K562 (cell line): ENCODE measurements at regions not wholly inside any gene's neighbourhood (a gene's known extent, or its start where the extent isn't known, plus 50 kb on each side); places are given as distances from the start of the nearest gene placed in this dataset.

Experiments
- ATAC-seq: fragments of 200-7000 bp; cut with Tn5 transposase; 3 replicates; pipeline ENCODE4 v1.9.1; 2020; ENCODE audit warnings: moderate library complexity
- BruUV-seq: library from RNA; stranded (reverse); fragments of 400-500 nt; replicated peaks from 2 replicates; lab custom pipeline; 2021; lab: Mats Ljungman, UMichigan
- CTCF ChIA-PET: fragments of 300-600 bp; formaldehyde crosslinking; extraction: SDS; loops from one replicate; lab custom pipeline; 2021; ENCODE audit warnings: low intra/inter-chr PET ratio; lab: Yijun Ruan, JAX
- POLR2A ChIA-PET: fragments of 300-600, 350-650 bp; sonication (Branson Sonifier 250); formaldehyde crosslinking; extraction: SDS; loops from one replicate; lab custom pipeline; 2021; ENCODE audit warnings: antibody characterized with exemption, inconsistent platforms; lab: Yijun Ruan, JAX
- DNase-seq, 4 experiments: peaks; one replicate each; pipeline versions ENCODE4 v3.0.0 to v3.0.0-alpha.2; 2011 to 2018; ENCODE audit warnings: low spot score in 3 of 4, mixed read lengths in 3 of 4; ENCODE audit errors: extremely low read depth in 1 of 4
- FAIRE-seq: peaks from 2 replicates; lab custom pipeline; 2011; peaks lifted over from hg19 to GRCh38; lab: Jason Lieb, UNC
- H2AFZ ChIP-seq: 2 replicates; pipeline ENCODE4 v1.6.0; 2011; ENCODE audit warnings: low read depth, low read length, control low read depth, inconsistent platforms
- H3K27ac ChIP-seq: fragments of 200-600 bp; 3 replicates; pipeline ENCODE4 v1.8.0; 2011; ENCODE audit warnings: low read depth, mild to moderate bottlenecking, control low read depth, inconsistent platforms, low read length, moderate library complexity, mixed read lengths; ENCODE audit errors: extremely low read depth
- H3K27me3 ChIP-seq, 2 experiments: fragments of 300-600 bp in 1 of 2; 2 replicates in 1 of 2; 3 replicates in 1 of 2; pipeline versions ENCODE4 v1.6.0 to v1.8.0; 2011; ENCODE audit warnings: inconsistent platforms in 2 of 2, low read length in 2 of 2, mild to moderate bottlenecking in 1 of 2, mixed read lengths in 1 of 2, moderate library complexity in 1 of 2; ENCODE audit not compliant: control insufficient read depth in 2 of 2, insufficient read depth in 2 of 2
- H3K36me3 ChIP-seq: fragments of 300-600 bp; 3 replicates; pipeline ENCODE4 v1.8.0; 2011; ENCODE audit warnings: mild to moderate bottlenecking, low read length, inconsistent platforms; ENCODE audit not compliant: control insufficient read depth, insufficient read depth
- H3K4me1 ChIP-seq, 2 experiments: fragments of 200-600 bp in 1 of 2; replicated peaks in 1 of 2; 2 replicates in 1 of 2; 3 replicates in 1 of 2; pipeline versions ENCODE4 v1.5.1 to v1.8.0; 2011; ENCODE audit warnings: inconsistent platforms in 2 of 2, low read length in 2 of 2, mild to moderate bottlenecking in 1 of 2, mixed read lengths in 1 of 2, moderate library complexity in 1 of 2; ENCODE audit not compliant: control insufficient read depth in 2 of 2, insufficient read depth in 2 of 2
- H3K4me2 ChIP-seq: 2 replicates; pipeline ENCODE4 v1.6.1; 2011; ENCODE audit warnings: low read length, control low read depth, inconsistent platforms, mixed read lengths; ENCODE audit not compliant: insufficient read depth
- H3K4me3 ChIP-seq: fragments of 200-600 bp; sonication (generic), shearing (Covaris generic); 2 replicates; pipeline ENCODE4 v1.5.1; 2016; ENCODE audit warnings: control low read depth, inconsistent platforms
- H3K79me2 ChIP-seq: fragments of 200-600 bp; 3 replicates; pipeline ENCODE4 v1.8.0; 2011; ENCODE audit warnings: low read length, inconsistent platforms; ENCODE audit not compliant: control insufficient read depth, insufficient read depth
- H3K9ac ChIP-seq, 2 experiments: 2 replicates each; pipeline versions ENCODE4 v1.6.0 to v1.6.1; 2011; ENCODE audit warnings: low read depth in 2 of 2, low read length in 2 of 2, control low read depth in 1 of 2, inconsistent platforms in 1 of 2, mild to moderate bottlenecking in 1 of 2, mixed read lengths in 1 of 2; ENCODE audit not compliant: insufficient read depth in 1 of 2
- H3K9me1 ChIP-seq: one replicate; pipeline ENCODE4 v1.6.0; 2011; ENCODE audit warnings: inconsistent platforms, mild to moderate bottlenecking, low read length, moderate library complexity; ENCODE audit not compliant: control insufficient read depth, insufficient read depth
- H3K9me3 ChIP-seq: replicated peaks from 2 replicates; pipeline ENCODE4 v1.5.1; 2011; ENCODE audit warnings: low read depth, low read length, inconsistent platforms; ENCODE audit not compliant: control insufficient read depth, insufficient read depth
- H4K20me1 ChIP-seq: replicated peaks from 2 replicates; pipeline ENCODE4 v1.6.1; 2011; ENCODE audit warnings: low read length, inconsistent platforms, mixed read lengths; ENCODE audit not compliant: control insufficient read depth, insufficient read depth
- CREB3 ChIP-seq: fragments of 450-650 bp; conservative IDR thresholded peaks from 2 replicates; pipeline ENCODE4 v1.6.1; 2016; ENCODE audit warnings: missing genetic modification characterization, low read depth, mild to moderate bottlenecking, missing compliant biosample characterization, moderate library complexity
- ETS2 ChIP-seq: IDR thresholded peaks from 2 replicates; pipeline ENCODE4 v1.6.1; 2016; ENCODE audit warnings: borderline replicate concordance, missing genetic modification characterization, mild to moderate bottlenecking, moderate library complexity, missing compliant biosample characterization; ENCODE audit not compliant: poor library complexity, severe bottlenecking
- FOSL1 ChIP-seq: fragments of 200-800 bp; sonication (Bioruptor generic); conservative IDR thresholded peaks from 2 replicates; pipeline ENCODE4 v1.6.1; 2016; ENCODE audit warnings: missing genetic modification characterization, missing compliant biosample characterization
- HLTF ChIP-seq: fragments of 450-650 bp; IDR thresholded peaks from 2 replicates; pipeline ENCODE4 v1.6.1; 2016
- KHSRP ChIP-seq: fragments of 450-650 bp; IDR thresholded peaks from 2 replicates; pipeline ENCODE4 v1.6.1; 2017
- POLR3A ChIP-seq: IDR thresholded peaks from 2 replicates; pipeline ENCODE4 v1.6.1; 2011; ENCODE audit warnings: borderline replicate concordance, mild to moderate bottlenecking, moderate library complexity; ENCODE audit not compliant: insufficient read length, insufficient read depth; ENCODE audit errors: extremely low read depth
- RHOXF2B ChIP-seq: fragments of 250-450 bp; sonication (Bioruptor Pico); conservative IDR thresholded peaks from 2 replicates; pipeline ENCODE4 v1.5.1; 2021
- SMARCE1 ChIP-seq: fragments of 450-650 bp; IDR thresholded peaks from 2 replicates; pipeline ENCODE4 v1.7.1; 2016; ENCODE audit warnings: mild to moderate bottlenecking
- SRSF7 ChIP-seq: fragments of 200-400 bp; formaldehyde crosslinking; optimal IDR thresholded peaks from 2 replicates; pipeline ENCODE3; 2017; ENCODE audit warnings: mild to moderate bottlenecking, low read depth, low read length
- TCF15 ChIP-seq: fragments of 250-450 bp; sonication (Bioruptor Pico); IDR thresholded peaks from 2 replicates; pipeline ENCODE4 v1.8.0; 2022; ENCODE audit warnings: moderate library complexity, mild to moderate bottlenecking, inconsistent platforms
- TFE3 ChIP-seq: fragments of 450-650 bp; formaldehyde crosslinking; IDR thresholded peaks from 2 replicates; pipeline ENCODE4 v1.4.0; 2020; ENCODE audit warnings: mild to moderate bottlenecking, mixed read lengths
- ZBTB17 ChIP-seq: fragments of 450-650 bp; formaldehyde crosslinking; IDR thresholded peaks from 2 replicates; pipeline ENCODE4 v1.4.0; 2020; ENCODE audit warnings: mild to moderate bottlenecking
- ZFP36 ChIP-seq: fragments of 150-350 bp; IDR thresholded peaks from 2 replicates; pipeline ENCODE4 v1.6.1; 2018; ENCODE audit warnings: low read length, low read depth; ENCODE audit not compliant: partially characterized antibody
- ZNF124 ChIP-seq: sonication (generic); formaldehyde crosslinking; IDR thresholded peaks from 2 replicates; pipeline ENCODE4 v1.8.1; 2022; ENCODE audit warnings: missing genetic modification reagents
- ZNF3 ChIP-seq: fragments of 250-450 bp; sonication (Bioruptor Pico); IDR thresholded peaks from 2 replicates; pipeline ENCODE4 v1.5.0; 2021; ENCODE audit warnings: mild to moderate bottlenecking, moderate library complexity
- ZNF695 ChIP-seq: fragments of 450-650 bp; formaldehyde crosslinking; IDR thresholded peaks from 2 replicates; pipeline ENCODE4 v1.4.0; 2020; ENCODE audit warnings: mild to moderate bottlenecking, moderate library complexity
- WGBS: fragments of 100-300 bp; shearing (Covaris generic); methylation state at CpG from one replicate; pipeline ENCODE4 v1.1.6; 2016; ENCODE audit warnings: low coverage, mixed read lengths; ENCODE audit not compliant: insufficient coverage; ENCODE audit errors: missing lambda C conversion rate; 5-methylcytosine and 5-hydroxymethylcytosine counted together
- in situ Hi-C: fragments of 300-500 bp; cut with MboI; formaldehyde crosslinking; loops from 4 replicates; pipeline ENCODE4 v1.15.0; 2018; ENCODE audit warnings: inconsistent platforms, mixed read lengths
- intact Hi-C: fragments of 100-400 bp; cut with micrococcal nuclease; formaldehyde crosslinking; loops from 2 replicates; pipeline ENCODE4 v1.14.2; 2022

GRCh38 chr12:13744561-13744960 lies 236.8 kb downstream of the GRIN2B start:
- no peak for ATAC-seq

More at GRCh38 chr12:13744561-13744960, 236.8 kb downstream of the GRIN2B start:
- H3K27ac ChIP-seq = no peak overlapping the region
- no peaks in the 10 kb centered on the region for H3K4me1 ChIP-seq
- intact Hi-C loops (no loop called here), in situ Hi-C loops (no loop called here)
- BruUV-seq = no TSS peak
- peaks cover 2% of the 10 kb centered on the region for H3K9me1 ChIP-seq
- no peak for TF ChIP-seq ZNF3 (CRISPR knock-in tag)
- no peak for TF ChIP-seq POLR3A
- no peak for TF ChIP-seq TCF15
- no peak for TF ChIP-seq ZBTB17 (CRISPR knock-in tag)
- no peak for TF ChIP-seq TFE3 (CRISPR knock-in tag)
- no peak for TF ChIP-seq ETS2 (tag)
- no peak for TF ChIP-seq RHOXF2B
- TF ChIP-seq CREB3 (tag) = no peak
- TF ChIP-seq ZNF695 = no peak
- no peak for TF ChIP-seq HLTF
- TF ChIP-seq KHSRP = no peak
- no peak for TF ChIP-seq SMARCE1
- TF ChIP-seq ZNF124 (CRISPR knock-in tag) = no peak
- TF ChIP-seq ZFP36 = no peak
- no peak for TF ChIP-seq FOSL1 (tag)
- TF ChIP-seq SRSF7 = no peak
- TF ChIP-seq, all 486 proteins: peak for 0
- no peak overlapping the region for H3K4me3 ChIP-seq
- H3K9me3 ChIP-seq = no peaks in the 10 kb centered on the region
- 2% methylated on average over 9 of the region's 9 CpGs for WGBS
- no peak overlapping the region for H3K4me2 ChIP-seq
- ChIA-PET POLR2A (no interaction called here), CTCF (no interaction called here)
- no peak for FAIRE-seq
- H3K79me2 ChIP-seq = no peaks in the 10 kb centered on the region
- no peak for DNase-seq
- no peak overlapping the region for H2AFZ ChIP-seq
- H3K27me3 ChIP-seq = no peaks in the 10 kb centered on the region
- H4K20me1 ChIP-seq = no peaks in the 10 kb centered on the region
- no peaks in the 10 kb centered on the region for H3K36me3 ChIP-seq
- no peak overlapping the region for H3K9ac ChIP-seq
